Activated CD4-positive, CD25-positive, alpha-beta regulatory T cell (primary cell): ENCODE measurements at regions not wholly inside any gene's neighbourhood (a gene's known extent, or its start where the extent isn't known, plus 50 kb on each side); places are given as distances from the start of the nearest gene placed in this dataset.

Experiments
- DNase-seq, 4 experiments: peaks; one replicate each; lab custom pipeline; 2025; lab: John Stamatoyannopoulos, UW

GRCh38 chr10:129397198-129397974, 69.7 kb upstream of the MGMT start:
- DNase-seq, result no peak

- DNase-seq, result no peak
Observed at GRCh38 chr10:129398711-129399141, 68.3 kb upstream of the MGMT start.

GRCh38 chr10:129400426-129400825, 66.6 kb upstream of the MGMT start:
- no peak for DNase-seq

GRCh38 chr10:129402459-129402858, 64.6 kb upstream of the MGMT start:
- DNase-seq, result no peak

GRCh38 chr10:129404091-129404490, 63.0 kb upstream of the MGMT start:
- no peak for DNase-seq

- no peak for DNase-seq
Observed at GRCh38 chr10:129405389-129405788, 61.7 kb upstream of the MGMT start.

- DNase-seq, result no peak
Observed at GRCh38 chr10:129410688-129411392, 56.2 kb upstream of the MGMT start.

GRCh38 chr10:129411393-129411705, 55.7 kb upstream of the MGMT start:
- DNase-seq, result no peak

GRCh38 chr10:129411772-129412171, 55.3 kb upstream of the MGMT start:
- DNase-seq, result no peak

- no peak for DNase-seq
Observed at GRCh38 chr10:129413024-129413423, 54.0 kb upstream of the MGMT start.

GRCh38 chr10:129415215-129416140, 51.6 kb upstream of the MGMT start:
- no peak for DNase-seq

GRCh38 chr10:129416155-129416554, 50.9 kb upstream of the MGMT start:
- DNase-seq, result no peak

GRCh38 chr10:129416956-129417765, 49.9 kb upstream of the MGMT start:
- DNase-seq, result no peak
